GF-D8 (cell line): ENCODE measurements at regions not wholly inside any gene's neighbourhood (a gene's known extent, or its start where the extent isn't known, plus 50 kb on each side); places are given as distances from the start of the nearest gene placed in this dataset.

Experiments used
- DNase-seq: peaks from one replicate; lab custom pipeline; 2025; lab: John Stamatoyannopoulos, UW

DNA sequence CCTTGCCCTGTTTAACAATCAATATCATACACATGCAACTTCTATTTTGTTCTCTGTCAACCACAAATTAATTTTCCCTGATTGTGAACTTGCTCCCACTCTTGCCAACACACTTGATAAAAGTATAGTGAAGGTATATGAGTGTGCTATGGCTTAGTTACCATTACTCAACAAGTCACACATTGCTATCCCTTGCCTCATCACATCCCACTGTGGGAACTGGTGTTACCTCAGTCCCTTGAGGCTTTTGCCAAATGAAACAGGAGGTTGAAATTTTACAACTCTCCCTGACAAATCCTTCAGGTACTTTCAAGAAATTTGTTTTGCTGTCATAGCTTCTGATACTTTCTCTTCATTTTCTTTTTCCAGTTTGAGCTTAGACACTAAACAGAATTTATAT is 472.5 kb upstream of the SEMA3D start:
- DNase-seq = no peak

GRCh38 chr7:85655252-85655651 is 468.4 kb upstream of the SEMA3D start:
- DNase-seq = no peak

GRCh38 chr7:85644272-85644671 is 457.4 kb upstream of the SEMA3D start:
- DNase-seq = no peak

DNA sequence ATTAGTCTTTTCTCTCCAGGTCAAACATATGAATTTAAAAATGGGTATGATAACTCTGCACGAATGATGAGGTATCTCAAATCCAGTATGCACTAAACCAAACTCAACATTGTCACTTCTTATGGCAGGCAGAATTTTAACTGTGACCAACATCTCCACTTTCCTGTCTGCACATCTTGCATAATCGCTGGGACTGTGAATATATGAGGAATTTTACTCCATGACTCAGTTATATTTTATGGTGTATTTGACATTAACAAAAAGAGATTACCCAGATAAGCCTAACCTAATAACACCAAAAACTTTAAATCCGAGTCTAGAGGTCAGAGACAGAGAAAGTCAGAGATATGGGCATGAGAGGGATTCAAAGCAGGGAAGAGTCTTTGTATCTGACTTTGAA is 454.5 kb upstream of the SEMA3D start:
- no peak for DNase-seq

DNA sequence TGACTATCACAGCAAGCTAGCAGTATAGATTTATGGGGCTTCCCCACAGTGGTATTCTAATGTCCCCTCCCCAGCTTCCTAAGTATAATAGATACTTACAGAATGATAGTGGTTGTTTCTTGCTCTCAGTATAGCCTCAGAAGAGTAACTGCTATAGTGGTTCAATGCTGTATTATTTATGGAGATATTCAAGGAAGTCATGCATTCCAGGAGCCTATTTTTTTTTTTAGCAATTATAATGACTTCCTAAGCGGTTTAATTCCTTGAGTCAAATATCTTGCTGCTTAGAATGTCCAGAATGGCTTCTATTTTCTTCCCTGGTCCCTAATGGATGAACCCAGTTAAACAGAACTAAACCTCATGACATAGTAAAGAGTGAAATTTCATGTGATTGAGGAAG is 451.5 kb upstream of the SEMA3D start:
- no peak for DNase-seq

GRCh38 chr7:85634951-85635350 is 448.1 kb upstream of the SEMA3D start:
- no peak for DNase-seq

GRCh38 chr7:85630904-85631600 is 444.2 kb upstream of the SEMA3D start:
- no peak for DNase-seq

DNA sequence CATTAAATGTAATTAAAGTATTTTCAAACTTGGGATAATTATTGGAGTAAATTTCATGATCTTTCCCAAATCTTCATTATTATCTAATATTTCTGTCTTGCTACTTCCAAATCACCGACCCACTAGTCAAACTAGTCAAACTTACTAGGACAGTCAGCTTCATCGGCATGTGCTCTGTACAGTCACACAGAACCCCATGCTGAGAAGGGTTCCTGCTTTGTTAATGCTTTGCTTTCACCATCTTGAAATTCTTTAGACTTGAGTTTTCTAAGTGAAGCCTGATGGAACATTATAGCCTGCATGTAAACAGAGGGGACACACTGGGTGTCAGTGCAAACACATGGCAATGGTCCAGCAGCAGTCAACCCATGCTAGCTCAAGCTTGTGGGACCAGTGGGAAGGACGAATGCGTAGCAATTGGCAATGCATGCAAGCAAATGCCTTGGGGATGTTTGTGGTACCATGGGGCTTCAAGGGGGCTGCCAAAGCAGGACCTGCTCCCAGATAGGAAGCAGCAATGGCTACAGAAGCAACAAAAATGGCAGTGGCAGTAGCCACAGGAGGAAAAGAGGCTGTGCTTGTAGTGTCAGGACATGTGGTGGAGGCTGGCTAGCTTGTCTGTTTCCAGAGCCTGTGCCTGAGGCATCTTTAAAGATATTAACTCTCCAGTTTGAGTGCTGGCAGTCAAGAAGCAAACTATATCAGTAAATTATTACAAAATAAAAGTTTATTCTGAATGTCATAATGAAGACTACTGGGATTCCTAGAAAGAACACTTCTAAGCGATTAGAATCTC is 441.1 kb upstream of the SEMA3D start:
- DNase-seq = no peak

GRCh38 chr7:85622059-85622458 is 435.2 kb upstream of the SEMA3D start:
- DNase-seq = no peak

DNA sequence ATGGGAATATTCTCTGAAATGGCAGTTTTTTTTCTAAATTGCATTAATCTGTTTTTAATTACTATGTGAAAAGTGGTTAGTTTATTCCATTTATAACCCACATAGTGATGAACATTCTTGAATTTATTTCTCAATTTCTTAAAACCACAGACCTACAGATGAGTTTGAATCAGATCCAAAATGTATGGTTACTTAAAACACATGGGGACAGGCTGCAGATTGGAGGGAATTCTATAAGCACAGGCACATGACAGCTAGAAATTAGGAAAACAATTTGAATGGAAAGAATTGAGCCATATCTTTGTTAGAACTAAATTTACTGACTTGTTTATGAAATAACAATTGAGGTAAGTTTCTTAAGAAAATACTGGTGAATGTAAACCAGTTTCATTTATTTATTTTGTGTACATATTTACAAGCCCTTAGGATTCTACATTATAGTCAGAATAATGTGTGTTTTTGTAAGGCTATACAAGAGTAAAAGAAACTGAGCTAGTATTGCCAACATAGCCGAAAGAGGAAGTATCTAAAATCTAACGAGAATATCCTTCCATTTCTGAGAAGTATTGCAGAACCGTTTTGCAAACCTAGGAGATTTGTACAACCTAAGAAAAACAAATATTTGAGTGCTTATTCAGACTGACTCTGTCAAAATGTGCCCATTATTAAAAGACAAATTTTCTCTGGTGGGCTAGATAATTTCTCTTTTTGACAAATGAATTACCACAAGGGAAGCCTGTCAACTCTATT is 434.3 kb upstream of the SEMA3D start:
- DNase-seq = peak; percentile 90

GRCh38 chr7:85619236-85619635 is 432.4 kb upstream of the SEMA3D start:
- DNase-seq = no peak

- no peak for DNase-seq
These were observed 427.8 kb upstream of the SEMA3D start for GRCh38 chr7:85614684-85615083.

- no peak for DNase-seq
These were observed 425.7 kb upstream of the SEMA3D start for GRCh38 chr7:85612514-85612913.

- no peak for DNase-seq
These were observed 421.9 kb upstream of the SEMA3D start for GRCh38 chr7:85608804-85609203.

DNA sequence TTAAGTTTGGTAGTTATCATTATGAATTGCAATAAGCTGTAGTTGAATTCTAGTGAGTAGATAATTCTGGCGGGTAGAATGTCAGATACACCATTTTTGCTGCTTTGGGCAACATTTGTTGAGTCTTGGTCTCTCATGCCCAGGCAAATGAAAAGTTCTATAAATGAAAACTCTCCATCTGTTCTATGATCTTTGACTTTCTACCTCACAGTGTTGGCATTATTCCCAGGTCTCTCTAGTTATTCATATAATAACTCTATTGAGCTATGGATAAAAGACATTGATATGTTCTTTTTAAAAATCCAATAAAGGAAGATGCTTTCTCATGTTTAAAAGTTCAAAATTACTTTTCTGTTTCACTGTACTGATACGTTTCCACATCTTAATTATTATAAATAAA is 415.3 kb upstream of the SEMA3D start:
- DNase-seq = no peak

- DNase-seq = no peak
These were observed 413.5 kb upstream of the SEMA3D start for GRCh38 chr7:85600395-85600794.

DNA sequence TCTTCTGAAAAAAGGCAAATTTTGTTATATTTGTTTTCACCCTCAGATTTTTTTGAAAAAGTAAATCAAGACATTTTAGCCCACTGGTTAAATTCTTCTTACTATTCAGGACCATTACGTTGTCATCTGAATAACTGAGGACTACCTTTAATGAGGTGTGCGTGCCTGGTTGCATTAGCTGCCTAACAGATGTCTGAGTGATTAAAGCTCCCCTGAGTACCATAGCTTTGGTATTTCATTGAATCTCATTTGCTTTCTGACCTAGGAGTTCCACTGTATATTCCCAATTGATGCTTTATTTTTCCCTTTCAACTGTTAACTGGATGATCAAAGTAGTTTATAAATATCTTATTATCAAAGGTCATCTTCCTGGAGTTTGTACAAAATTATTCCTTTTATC is 410.0 kb upstream of the SEMA3D start:
- no peak for DNase-seq

- no peak for DNase-seq
These were observed 408.9 kb upstream of the SEMA3D start for GRCh38 chr7:85595750-85596178.

DNA sequence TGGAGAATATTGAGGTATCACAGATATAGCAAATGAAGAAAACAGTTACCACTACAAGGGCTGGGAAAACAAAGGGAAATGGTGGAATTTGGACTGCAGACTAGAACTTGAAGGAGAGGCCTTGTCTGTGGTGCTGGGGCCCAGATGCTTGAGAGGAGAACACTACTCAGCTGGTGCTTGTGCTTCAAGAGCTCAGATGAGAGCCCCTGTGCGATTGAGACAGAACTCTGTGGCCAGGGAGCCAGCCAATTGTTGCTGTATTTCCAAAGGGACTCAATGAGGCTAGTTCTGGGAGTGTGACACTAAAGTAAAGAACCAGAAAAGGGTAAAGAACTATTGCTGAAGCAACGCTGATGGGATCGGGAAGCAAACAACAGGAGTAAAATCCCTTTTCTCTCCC is 406.5 kb upstream of the SEMA3D start:
- DNase-seq = no peak

- no peak for DNase-seq
These were observed 400.9 kb upstream of the SEMA3D start for GRCh38 chr7:85587785-85588184.

- DNase-seq = no peak
These were observed 399.2 kb upstream of the SEMA3D start for GRCh38 chr7:85586091-85586490.

- no peak for DNase-seq
These were observed 396.5 kb upstream of the SEMA3D start for GRCh38 chr7:85583131-85583953.
